ENCODE measurements at regions not wholly inside any gene's neighbourhood (a gene's known extent, or its start where the extent isn't known, plus 50 kb on each side); places are given as distances from the start of the nearest gene placed in this dataset.

GRCh38 chr2:125925891-125926546, 729.9 kb upstream of the GYPC start:
- no peak for TF ChIP-seq CTCF (IDR thresholded peaks at IDR 0.05; ENCODE audit: low read depth, low read length)
- TF ChIP-seq, protein P1, sequence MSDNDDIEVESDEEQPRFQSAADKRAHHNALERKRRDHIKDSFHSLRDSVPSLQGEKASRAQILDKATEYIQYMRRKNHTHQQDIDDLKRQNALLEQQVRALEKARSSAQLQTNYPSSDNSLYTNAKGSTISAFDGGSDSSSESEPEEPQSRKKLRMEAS (IDR thresholded peaks at IDR 0.05; ENCODE audit: low read depth, low read length), result no peak

Data from NB4 (cell line).